GM19467 (cell line): ENCODE measurements at regions not wholly inside any gene's neighbourhood (a gene's known extent, or its start where the extent isn't known, plus 50 kb on each side); places are given as distances from the start of the nearest gene placed in this dataset.
"Not testable (repeated sequence)": the region's sequence is repeated elsewhere in the genome, so short reads cannot be mapped to it uniquely, and the experiment has no call there.

ENCODE experiments used
- ATAC-seq: cut with Tn5 transposase; IDR thresholded peaks from one replicate; pipeline ENCODE4 v1.9.1; 2021; ENCODE audit warnings: mild to moderate bottlenecking, moderate library complexity; ENCODE audit not compliant: unreplicated experiment

DNA sequence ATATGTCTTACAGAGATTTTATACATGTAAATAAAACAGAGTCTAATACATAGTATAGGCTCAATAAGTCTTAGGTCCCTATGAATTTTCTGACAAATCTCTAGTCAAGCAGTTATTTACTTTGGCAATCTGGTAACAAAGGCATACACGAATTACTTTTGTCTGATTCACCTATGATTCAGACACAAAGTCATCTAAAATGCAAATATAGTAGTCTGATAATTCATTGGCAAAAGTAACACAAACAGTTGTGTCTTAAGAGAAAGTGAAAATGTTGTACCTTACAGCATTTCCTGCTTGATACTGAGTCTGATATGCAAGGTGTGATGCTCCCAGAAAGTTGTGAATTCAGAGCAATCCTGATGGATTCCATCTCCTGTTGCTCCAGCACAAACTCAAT lies 209.4 kb upstream of the PRSS1 start:
- ATAC-seq = no peak

DNA sequence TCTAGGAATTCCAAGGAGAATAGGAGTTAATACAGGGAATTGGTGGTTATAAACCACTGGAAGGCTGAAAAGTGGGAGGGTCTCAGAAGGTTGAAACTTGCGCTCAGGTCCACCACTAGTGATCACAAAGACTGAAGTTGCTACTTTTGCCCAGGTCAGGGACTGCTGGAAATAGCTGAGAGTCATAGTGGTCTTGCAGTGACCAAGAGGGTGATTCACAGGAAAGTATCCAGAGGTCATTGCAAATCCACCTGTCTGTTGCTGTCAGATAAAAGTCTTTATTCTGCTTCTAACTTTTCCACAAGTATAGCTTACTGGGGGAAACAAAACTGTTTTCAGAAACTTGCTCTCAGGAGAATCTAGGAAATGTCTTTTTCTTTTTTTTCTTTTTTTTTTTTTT lies 211.5 kb upstream of the PRSS1 start:
- no peak for ATAC-seq

DNA sequence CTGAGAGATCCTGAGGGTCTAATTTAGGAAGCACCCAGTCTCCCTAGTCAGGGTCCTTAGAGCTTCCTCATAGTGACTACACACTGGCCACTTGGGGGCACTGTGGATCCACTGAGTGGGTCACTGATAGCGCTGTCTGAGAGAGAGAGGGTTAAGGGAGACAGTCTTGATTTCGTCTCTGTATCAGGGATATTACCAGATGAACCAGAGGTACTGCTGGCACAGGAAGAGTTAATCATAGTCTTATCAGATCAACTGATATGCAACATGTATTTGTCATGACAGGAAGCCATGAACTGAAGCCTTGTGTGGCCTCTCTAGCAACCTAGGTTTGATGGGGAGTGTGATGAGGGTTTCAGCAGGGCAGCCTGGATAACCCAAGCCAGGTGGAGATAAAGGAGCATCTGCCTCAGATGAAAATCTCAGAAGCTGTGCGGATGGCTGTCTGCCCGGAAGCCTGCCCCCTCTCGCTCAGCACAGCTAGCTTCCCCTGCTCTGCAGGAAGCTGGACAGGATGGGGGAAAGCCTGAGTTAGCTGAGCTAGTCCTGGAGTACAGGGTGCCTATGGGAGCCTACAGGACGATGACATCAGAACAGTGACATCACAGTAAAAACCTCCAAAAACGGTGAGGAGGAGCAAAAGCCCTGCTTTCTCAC lies 214.0 kb upstream of the PRSS1 start:
- peak; percentile 95 for ATAC-seq

DNA sequence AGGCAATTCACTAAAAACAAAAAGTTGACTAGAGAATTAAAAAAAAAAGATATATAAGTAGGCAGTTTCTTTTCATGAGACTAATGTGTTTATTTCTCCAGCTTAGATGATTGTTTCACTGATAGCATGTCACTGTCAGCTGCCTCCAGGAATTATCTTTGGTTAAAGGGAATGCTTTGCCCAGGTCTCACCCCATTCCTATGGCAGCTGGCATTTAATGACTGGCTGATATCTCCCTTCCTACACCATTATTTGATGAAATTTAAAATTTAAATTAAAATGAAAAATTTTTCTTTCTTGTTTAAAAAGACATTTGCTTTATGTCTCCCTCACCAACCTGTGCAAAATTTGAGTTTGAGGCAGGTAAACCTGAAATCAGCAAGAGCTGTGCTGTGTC lies 214.5 kb upstream of the PRSS1 start:
- ATAC-seq = no peak

DNA sequence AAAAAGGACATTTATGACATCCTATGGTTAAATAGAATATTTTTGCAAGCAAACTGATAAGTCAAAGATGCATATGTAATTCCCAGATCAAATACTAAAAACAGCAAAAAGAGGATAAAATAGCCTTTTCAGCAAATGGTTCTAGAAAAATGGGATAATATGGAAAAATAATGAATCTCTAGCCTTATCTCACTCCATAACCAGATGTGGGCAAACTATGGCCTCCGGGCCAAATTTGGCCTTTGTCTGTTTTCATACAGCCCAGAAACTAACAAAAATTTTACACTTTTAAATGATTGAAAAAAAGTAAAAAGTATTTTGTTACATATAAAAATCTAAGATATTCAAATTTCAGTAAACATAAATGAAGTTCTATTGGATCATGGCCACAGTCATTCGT lies 215.4 kb upstream of the PRSS1 start:
- ATAC-seq = no peak

DNA sequence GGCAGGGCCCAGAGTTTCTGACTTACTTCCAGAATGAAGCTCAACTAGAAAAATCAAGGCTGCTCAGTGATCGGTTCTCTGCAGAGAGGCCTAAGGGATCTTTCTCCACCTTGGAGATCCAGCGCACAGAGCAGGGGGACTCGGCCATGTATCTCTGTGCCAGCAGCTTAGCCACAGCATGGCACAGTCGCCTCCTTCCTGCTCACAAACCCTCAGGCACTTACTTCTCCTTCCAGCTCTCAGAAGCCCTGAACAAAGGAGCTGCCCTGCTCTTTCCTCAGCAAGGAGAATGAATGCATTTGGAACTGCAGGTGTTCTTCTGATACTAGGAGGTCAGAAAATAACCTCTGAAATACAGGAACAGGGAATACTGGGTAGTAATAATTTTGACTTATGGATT lies 219.7 kb upstream of the PRSS1 start:
- ATAC-seq = no peak

DNA sequence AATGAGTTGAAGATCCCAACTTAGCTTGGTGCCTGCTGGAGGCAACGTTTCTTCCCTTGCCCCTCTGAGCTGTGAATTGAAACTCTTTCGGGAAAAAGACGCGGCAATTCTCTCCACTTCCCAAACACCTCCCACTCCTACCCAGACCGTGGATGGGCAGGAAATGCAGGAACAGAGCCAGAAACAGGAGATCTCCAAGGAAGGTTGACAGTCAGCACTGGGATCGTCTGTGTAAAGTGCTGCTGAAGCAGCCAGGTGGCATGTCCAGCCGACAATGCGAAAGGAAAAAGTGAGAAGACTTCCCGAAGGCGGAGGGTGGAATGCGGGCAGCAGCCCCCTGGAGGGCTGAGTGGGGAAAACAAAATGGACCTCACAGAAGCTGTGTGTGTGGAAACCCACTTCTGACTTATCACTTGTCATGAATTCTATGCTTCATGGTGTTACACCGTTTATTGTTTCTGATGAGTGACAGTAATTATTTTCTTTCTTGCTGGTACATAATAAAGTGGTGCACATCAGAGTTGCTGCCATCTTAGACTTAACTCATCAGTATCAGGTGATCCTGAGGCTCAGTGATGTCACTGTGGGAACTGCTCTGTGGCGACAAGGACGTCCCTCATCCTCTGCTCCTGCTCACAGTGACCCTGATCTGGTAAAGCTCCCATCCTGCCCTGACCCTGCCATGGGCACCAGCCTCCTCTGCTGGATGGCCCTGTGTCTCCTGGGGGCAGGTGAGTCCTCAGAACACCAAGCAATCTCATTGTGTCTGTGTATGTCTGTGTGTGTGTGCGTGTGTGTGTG lies 220.5 kb upstream of the PRSS1 start:
- no peak for ATAC-seq

DNA sequence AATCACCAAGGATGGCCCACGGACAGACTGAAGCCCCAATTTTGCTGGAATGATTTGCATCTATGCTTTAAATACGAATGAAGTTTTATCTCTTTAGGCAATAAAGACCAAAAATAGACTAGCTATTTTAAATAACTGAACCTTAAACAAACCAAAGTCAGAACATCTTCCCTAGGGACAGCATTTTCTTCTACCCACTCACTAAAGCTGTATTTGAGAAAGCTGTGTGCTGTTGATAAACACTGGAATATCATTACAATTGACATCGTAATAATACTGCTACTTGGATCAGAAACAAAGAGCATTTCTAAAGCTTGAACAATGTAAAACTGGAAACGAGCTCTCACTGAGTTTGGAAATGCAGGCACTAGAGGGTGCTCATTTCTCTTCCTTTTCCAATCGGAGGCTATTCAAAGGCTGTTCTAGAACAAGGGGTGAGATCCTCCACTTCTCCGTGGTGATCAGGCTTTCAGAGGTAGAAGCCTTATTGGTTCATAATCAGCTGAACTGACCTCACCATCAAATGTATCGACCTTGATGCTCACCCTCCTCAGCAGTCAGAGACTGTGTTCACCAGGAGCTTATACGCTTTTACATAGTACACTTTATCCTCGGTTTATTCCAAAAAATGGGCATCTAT lies 225.3 kb upstream of the PRSS1 start:
- ATAC-seq = no peak

DNA sequence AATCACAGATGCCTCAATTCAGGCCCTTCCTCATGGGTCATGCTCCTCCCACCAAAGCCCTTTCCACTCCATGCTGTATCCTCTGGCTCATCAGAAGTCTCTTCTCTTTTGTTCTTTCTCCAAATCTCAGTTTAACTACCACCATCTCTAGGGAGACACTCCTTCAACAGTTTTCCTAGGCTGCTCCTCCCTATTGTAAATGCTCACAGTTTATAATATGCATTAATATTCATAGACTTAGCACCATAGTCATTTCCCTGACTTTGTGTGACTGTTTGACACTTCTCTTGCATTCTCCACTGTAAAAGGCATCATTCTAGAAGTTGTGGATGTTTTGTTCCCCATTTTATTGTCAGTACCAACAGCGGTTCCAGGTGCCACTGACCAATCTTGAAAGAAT lies 226.5 kb upstream of the PRSS1 start:
- no peak for ATAC-seq

DNA sequence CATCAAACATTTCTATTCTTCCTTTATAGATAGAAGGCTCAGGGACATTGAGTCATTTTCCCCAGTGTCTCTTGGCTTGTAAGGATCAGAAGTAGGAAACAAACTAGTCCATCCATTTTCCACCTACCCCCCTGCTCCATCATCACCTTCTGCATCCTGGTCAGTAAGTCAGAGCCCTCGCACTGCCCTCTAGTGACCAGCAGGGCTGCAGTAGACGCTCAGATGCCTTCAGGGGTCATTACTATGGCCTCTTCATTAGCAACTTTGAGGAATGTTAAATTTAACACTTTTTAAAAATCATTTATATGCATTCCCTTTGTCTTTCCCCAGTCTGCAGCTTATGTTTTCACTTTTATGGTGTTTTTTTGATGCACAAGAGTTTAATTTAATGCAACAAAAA lies 228.4 kb upstream of the PRSS1 start:
- ATAC-seq = not testable (repeated sequence)

DNA sequence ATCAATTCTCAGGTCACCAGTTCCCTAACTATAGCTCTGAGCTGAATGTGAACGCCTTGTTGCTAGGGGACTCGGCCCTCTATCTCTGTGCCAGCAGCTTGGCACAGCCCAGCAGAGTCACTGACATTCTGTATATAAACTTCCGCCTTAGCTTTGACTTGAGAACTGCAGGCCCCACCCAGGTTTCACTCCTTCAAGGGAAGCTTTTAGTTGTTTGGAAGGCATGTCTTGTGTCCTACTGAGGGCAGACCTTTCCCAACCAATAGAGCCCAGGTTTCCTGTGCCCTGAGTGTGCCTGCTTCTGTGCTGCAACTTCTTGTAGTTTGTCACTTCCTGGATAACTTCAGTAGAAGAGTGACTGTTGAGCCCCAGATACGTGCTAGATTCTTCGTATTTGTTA lies 228.8 kb upstream of the PRSS1 start:
- not testable (repeated sequence) for ATAC-seq

DNA sequence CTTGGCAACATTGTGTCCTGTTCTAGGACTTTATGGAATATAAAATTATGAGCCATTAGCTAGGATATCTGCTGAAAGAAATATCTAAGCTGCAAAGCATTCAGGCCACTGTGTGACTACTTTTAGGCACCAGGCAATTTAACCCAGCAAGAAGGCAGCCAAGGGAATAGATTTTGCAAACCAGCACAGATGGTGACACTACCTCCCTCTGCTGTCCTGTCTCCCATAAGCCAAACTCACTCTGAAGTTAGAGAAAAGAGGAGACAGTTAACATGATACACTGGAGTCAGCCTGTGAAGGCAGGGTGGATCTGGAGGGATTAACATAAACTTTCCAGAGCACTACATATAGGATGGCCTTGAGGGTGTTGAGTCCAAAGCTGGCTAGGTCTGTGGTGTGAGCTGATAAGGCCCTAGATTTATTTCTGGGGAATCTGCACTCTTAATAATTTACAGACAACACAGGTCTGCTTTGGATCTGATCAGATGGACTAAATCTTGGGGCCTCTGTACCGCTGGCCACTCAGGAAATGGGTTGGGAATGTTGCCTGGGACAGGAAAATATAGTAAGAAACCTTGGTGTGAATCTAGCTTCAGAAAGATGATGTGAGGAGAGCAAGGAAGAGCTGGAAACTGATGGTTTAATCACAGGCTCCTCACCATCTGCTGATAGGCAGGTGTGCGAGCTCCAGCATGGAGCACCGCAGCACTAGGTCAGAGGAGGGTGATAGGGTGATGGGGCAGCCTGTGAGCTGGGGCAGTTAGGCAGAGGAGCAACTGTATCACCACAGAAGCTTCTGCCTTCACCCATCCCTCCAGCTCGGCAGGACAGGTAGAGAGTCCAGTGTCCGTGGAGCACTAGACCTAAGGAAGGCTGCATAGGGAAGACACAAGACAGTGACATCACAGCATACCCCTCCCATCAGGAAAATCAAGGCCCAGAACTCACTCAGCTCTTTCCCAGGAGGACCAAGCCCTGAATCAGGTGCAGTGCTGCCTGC lies 229.9 kb upstream of the PRSS1 start:
- no peak for ATAC-seq

DNA sequence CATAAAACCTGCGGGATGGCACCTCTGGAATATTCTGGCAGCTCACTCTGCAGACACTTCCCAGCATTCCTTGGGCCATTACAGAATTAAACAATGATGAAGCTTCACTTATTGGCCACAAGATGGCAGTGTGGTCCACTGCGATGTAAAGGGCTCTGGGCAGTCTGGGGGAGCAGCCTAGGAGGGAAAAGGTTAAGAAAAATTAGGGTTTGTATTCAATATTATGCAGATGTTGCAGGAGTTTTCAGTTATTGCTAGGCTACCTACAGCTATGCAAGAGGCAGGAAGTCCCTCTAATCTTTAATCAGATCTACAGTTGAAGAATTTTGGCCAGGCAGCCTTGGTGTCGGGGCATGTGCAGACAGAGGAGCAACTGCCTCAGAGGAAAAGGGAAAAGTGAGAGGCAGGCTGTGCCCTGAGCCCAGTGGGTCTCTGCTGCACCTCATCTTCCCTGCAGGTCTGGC lies 233.2 kb upstream of the PRSS1 start:
- ATAC-seq = peak; percentile 90

DNA sequence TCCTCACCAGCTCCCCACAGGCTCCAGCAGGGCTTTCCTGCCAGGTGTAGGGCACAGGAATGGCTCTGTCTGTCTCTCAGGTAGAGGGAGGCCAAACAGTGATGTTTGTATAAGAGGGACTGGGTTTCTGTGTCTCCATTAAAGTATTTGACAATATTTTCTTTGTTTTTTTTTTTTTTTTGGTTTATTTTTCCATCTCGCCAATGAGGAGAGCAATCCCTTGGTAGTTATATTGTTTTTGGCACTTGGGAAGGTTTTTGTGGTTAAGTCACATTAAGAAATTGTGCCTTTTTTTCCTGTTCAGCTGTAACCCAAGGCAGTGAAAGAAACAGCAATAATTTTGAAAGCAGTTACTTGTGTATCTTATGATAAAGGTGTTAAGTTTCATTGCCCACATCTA lies 234.6 kb upstream of the PRSS1 start:
- ATAC-seq = not testable (repeated sequence)

DNA sequence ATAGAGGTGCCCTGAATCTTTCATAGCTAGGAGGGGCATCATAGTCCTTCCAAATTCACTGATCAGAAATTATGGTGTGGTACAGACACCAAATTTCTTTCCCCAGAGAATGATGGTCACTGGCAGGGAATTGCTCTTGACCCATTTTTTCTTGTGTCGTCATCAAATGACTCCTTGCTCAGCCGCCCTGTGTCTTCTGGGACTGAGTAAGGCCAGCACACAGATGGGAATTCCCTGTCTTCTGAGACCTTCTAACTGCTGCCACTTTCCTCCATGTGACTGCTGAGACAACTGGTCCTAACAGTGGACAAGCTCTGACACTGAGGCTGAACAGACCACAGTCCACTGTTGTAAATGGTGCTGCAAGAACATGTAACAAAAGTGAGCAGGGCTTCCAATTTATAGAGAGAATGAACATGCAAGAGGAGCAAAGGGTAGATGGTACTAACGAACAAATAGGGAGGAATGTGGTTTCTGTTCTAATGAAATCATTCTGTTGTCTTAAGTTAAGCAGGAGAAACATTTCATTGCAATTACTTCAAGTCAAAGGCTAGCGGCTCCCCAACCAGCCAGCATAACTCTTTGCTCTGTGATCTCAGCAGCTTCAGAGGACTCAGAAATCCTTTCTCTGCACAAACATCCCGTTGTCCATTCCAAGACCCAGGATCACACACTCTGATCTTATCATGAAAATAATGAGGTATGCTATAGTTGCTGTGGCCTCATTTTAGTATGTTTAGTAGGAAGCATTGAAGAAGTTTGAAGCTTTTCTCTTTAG lies 235.9 kb upstream of the PRSS1 start:
- ATAC-seq = no peak

DNA sequence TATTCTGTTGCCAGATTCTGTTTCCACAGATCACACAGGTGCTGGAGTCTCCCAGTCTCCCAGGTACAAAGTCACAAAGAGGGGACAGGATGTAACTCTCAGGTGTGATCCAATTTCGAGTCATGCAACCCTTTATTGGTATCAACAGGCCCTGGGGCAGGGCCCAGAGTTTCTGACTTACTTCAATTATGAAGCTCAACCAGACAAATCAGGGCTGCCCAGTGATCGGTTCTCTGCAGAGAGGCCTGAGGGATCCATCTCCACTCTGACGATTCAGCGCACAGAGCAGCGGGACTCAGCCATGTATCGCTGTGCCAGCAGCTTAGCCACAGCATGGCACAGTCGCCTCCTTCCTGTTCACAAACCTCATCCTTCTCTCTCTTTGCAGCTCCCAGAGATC lies 237.5 kb upstream of the PRSS1 start:
- no peak for ATAC-seq

DNA sequence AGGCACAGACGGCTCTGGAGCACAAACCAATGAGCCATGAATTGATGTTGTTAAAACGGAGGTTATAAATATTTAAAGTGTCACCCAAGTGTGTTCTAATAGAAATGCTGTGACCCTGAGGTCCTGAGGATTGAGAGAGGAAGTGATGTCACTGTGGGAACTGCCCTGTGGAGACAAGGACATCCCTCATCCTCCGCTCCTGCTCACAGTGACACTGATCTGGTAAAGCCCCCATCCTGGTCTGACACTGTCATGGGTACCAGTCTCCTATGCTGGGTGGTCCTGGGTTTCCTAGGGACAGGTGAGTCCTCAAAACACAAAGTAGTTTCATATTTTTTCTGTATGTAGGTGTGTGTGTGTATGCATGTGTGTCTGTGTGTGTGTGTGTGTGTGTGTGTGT lies 237.9 kb upstream of the PRSS1 start:
- no peak for ATAC-seq

DNA sequence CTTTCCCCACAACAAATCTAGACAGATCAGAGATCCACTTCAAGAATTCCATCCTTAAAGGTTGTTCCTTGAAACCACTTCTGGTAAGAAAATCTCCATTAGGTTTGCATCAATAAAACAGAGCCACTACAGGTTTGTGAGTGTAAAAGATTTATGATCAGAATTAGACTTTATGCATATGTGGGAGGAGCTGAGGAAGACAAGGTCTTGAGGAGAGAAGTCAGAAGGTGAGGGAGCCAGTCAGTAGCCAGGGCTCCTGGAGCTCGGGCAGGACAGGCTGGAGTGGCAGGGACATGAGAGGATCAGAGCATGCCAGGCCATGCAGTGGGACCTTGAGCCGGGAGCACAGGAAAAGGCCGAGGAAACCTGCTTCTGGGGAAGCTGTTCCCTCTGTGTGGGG lies 240.0 kb upstream of the PRSS1 start:
- not testable (repeated sequence) for ATAC-seq

DNA sequence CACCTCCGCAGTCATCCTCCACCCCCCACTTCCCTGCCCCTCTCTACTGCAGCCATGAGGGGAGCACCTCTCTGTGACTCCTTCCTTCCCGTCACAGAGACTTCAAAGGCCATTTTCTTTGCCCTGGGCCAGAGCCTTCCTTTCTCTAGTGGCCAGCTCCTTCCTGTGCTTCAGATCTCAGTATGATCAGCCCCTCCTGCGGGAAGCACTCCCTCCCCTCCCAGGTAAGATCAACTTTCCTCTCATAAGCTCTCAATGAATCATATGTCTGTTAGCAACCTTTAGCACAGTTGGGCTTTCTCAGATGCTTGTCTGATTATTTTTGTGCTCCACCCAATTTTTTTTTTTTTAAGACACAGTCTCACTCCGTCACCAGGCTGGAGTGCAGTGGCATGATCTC lies 241.0 kb upstream of the PRSS1 start:
- no peak for ATAC-seq

DNA sequence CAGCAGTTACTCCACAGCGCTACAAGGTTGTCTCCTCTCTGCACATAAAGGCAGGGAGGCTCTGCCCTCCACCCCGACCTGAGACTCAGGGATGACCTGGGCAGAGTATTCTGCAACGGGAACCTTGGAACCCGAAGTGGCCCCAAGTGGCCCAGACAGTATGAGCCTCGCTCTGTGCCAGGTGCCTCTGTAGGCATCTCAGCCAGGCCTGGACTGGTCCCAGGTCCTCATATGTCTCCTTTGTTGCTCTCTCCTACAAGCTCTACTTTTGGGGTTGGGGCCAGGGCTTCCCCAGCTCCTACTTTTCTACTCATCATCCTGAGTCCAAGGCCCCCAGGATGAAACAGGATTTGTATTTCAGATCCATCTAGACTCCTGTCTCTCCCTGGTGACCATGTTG lies 241.5 kb upstream of the PRSS1 start:
- ATAC-seq = no peak
